ENCODE measurements at regions not wholly inside any gene's neighbourhood (a gene's known extent, or its start where the extent isn't known, plus 50 kb on each side); places are given as distances from the start of the nearest gene placed in this dataset.

DNA sequence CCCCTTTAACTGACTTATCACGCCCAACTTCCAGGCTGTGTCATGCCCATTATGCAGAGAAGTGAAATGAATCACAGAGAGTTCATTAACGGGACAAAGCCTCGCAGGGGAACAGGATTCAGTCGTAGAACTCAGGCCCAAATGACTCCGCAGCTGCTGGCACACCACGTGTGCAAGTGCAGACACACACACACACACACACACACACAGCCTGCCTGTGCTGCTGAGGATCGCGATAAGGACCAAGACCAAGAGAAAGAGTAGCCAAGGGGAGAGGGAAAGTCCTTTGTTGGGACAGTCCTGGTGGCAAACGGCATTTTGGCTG, 90.0 kb upstream of the TAF1B start:
- H3K4me3 ChIP-seq (ENCODE audit: low read depth, low read length), result no peak overlapping the region
- DNase-seq (ENCODE audit: low read depth), result peak; percentile 80

DNA sequence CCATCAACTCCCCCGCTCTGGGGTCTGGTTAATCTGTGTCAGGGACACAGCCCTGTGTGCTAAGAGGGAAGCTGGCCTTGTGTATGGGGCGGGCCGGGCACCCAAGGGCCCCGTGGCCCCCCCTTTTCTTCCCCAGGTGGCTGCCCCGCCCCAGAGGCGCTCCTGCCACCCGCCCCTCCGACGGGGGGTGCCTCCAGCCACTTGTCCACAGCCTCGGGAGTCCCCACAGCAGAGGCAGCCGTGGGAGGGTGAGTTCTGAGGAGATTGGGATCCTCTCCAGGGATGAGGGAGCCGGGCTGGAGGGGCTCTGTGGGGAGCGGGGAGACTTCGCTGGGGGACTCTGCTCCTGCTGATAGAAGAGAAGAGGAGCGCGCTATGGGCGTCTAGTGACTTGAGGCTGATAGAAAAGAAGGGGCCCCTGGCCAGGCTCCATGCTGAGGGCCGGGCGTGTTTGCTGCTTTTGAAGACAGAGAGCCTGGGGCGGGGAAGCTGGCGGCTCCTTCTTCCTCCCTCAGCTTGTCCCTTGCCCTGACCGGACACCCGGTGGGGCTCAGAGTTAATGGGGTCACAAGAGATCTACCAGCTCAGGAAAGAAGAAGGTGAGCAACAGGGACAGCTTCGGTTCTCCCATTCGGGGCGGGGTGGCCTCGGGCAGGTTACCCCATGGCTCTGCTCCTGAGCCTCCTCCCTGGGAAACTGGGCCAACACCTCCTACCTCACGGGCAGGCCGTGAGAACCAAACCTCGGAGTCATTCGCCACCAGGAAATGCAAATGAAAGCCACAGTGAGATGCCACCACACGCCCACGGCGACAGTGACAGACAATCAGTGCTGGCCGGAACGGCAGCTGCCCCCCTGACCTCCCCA, 89.4 kb upstream of the TAF1B start:
- no peak overlapping the region for H3K4me3 ChIP-seq (ENCODE audit: low read depth, low read length)
- DNase-seq (ENCODE audit: low read depth), result no peak

GRCh38 chr2:9754532-9754887, 88.8 kb upstream of the TAF1B start:
- H3K4me3 ChIP-seq (ENCODE audit: low read depth, low read length), result no peak overlapping the region

GRCh38 chr2:9755008-9755407, 88.3 kb upstream of the TAF1B start:
- H3K4me3 ChIP-seq (ENCODE audit: low read depth, low read length), result no peak overlapping the region
- DNase-seq (ENCODE audit: low read depth), result no peak

More at GRCh38 chr2:9754532-9754887, 88.8 kb upstream of the TAF1B start:
- no peak for DNase-seq (ENCODE audit: low read depth)

- no peak overlapping the region for H3K4me3 ChIP-seq (ENCODE audit: low read depth, low read length)
- DNase-seq (ENCODE audit: low read depth), result no peak
These were observed 87.6 kb upstream of the TAF1B start for GRCh38 chr2:9755638-9756037.

DNA sequence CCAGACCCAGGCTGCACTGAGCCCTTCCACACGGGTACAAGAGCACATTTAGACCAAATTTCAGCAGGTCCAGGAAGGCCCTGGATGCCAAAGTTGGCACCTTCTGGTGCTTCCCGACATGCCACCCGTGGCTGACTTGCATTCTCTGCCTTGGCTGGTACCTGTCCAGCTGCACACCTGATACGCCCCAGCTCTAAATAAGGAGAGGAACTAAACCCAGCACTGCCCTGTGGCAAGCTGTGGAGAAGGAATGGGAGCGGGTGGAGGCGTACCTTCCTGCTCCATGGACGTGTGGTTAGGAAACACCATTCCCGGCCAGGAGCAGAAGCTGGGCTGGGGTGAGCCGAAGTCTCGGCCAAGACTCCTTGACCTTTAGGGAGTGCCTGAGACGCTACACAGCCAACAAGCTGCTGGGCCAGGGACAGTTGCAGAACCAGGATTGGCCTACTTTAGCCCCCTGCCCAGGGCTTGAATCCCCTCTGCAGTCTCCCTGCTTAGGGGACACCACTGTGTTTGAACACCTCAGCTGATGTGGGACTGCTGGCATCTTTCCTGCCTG, 86.5 kb upstream of the TAF1B start:
- H3K4me3 ChIP-seq (ENCODE audit: low read depth, low read length), result no peak overlapping the region
- no peak for DNase-seq (ENCODE audit: low read depth)

DNA sequence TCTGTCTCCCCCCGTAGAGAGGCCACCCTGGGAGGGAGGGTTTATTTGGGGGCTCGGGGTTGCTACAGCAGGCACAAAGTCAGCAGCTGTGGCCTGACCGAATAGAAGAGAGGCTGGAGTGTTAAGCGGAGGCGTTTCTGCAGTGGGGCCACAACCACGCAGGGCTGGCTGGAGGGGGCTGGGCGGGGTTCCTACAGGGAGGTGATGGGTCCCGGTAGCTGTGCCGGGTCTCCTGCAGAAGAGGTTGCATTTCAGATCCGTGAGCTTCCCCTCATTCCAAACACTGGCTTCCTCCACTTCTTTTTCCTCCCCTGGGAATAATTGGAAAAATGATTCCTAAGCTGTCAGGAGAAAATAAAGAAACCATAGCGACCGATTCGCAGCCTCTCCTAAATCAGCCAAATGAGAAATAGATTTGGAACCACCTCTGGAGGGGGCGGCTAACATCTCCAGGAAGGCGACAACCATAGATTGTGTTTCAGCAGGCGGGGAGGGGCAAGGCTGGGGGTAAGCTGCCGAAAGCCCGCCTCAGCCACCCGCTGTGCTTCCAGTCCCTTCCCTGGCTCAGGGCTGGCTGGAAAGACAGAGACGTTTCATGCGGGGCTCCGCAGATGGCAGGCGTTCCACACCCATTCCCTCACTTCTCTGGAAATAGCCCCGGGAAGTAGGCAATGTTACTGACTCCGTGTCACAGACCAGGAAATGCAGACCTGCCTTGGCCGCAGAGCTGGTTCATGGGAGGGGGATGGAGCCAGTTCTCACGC, 85.6 kb upstream of the TAF1B start:
- H3K4me3 ChIP-seq (ENCODE audit: low read depth, low read length), result peak overlapping the region; percentile 29
- DNase-seq (ENCODE audit: low read depth), result no peak

DNA sequence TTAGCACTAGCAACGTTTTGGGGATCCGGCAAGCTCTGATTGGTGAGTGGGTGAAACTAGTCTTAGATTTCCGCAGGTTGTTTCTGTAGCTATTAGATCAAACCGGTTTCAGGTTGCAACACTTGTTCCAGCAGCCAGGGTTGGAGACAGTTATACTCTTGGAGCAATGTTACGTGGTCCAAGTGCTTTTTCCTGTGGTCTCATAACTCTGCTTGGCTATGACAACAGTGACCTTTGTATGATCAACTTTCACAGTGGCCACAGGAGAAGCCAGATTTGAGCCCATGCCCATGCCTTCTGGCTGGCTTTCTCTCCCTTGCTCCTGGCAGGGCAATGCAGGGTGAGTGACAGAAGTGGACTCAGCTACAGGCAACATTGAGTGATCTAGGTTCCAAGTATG, 84.5 kb upstream of the TAF1B start:
- no peak for DNase-seq (ENCODE audit: low read depth)
- H3K4me3 ChIP-seq (ENCODE audit: low read depth, low read length), result no peak overlapping the region

DNA sequence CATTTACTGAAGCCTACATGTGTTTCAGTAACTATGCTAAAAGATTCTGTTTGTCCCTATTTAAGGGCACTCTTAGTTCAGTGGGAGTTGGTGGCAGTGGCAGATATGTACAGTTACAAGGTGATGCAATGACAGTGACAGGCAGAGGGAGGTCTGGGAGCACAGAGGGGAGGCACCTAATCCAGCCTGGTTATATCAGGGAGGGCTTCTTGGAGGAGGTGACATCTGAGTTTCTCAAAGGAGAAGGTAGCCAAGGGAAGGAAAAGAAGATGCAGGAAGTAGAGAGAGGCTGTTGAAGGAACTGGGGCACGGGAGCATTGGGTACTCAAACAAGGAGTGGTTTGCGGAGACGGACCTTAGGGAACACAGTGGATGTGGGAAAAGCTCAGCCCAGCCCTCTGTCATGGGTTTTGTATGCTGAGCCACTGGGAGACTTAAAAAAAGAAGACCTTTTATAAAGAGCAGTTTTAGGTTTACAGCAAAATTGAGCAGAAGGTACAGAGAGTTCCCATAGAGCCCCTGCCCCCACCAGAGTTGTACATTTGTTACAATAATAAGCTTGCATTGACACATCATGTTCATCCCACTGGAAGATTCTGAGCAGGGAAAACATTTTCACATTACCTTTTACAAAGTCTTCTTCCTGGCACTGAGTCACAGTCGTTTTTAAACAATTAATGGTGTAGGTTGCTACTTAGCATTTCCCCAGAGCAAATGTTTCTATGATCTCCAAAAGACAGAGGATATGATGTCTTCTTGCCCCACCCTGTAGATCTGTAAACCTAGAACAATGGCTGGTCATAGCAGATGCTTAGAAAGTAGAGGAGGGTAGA, 83.0 kb upstream of the TAF1B start:
- DNase-seq (ENCODE audit: low read depth), result no peak
- no peak overlapping the region for H3K4me3 ChIP-seq (ENCODE audit: low read depth, low read length)

GRCh38 chr2:9760902-9761228, 82.4 kb upstream of the TAF1B start:
- no peak for DNase-seq (ENCODE audit: low read depth)

DNA sequence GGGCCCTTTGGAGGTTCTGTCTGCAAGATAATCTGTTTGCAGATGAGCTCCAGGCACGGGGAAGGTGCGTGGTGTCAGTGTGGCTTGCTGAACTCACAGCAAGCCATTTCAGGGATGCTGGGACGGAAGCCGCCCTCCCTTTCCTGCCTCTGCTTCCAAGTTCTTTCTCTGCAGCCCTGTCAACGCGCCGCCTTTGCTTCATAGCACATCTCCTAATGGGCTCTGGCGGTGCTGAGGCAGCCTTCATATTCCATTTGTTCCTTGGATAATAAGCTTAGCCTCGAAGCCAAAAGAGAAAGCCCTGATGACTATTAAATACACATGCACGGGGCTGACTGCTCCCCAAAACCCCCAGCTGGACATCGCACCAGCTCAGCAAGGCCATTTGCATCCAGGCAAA, 81.7 kb upstream of the TAF1B start:
- no peak overlapping the region for H3K4me3 ChIP-seq (ENCODE audit: low read depth, low read length)
- no peak for DNase-seq (ENCODE audit: low read depth)

More at GRCh38 chr2:9760902-9761228, 82.4 kb upstream of the TAF1B start:
- H3K4me3 ChIP-seq (ENCODE audit: low read depth, low read length), result no peak overlapping the region

DNA sequence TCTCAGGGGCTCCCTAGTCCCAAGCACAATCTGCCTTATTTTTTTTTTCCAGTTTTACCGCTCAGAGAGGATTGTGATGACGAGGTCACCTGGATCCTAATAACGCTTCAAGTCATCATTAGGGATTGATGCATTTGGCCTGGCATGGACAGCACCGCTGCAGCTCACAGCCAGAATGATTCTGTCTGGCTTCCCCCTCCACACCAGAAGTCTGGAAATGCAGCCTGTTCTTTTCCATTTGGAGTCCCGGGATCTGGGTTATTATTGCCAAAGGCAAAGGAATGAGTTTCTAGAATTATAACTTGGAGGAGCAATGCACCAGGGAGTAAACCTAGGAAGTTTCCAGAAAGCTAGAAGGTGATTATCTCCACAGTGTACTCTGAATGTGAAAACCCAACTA, 81.1 kb upstream of the TAF1B start:
- no peak for DNase-seq (ENCODE audit: low read depth)
- no peak overlapping the region for H3K4me3 ChIP-seq (ENCODE audit: low read depth, low read length)

DNA sequence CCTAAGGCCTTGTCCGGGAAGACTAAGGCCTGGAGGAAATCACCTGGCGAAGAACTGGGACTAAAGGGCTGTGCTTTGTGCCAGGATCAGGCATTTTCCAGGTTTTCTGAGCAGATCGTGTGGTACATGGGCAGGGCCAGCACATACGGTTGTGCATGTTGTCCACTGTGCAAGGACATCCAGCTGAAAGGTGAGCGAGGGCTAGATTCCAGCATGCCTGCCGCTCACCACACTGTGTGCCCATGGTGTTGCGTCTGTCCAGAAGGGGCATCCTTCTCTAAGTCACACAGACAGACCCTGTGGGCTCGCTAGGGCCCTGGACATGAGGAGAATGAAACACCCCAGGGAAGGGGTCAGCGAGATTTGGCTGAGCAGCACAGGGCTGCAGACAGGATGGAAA, 80.3 kb upstream of the TAF1B start:
- no peak for DNase-seq (ENCODE audit: low read depth)
- H3K4me3 ChIP-seq (ENCODE audit: low read depth, low read length), result no peak overlapping the region

DNA sequence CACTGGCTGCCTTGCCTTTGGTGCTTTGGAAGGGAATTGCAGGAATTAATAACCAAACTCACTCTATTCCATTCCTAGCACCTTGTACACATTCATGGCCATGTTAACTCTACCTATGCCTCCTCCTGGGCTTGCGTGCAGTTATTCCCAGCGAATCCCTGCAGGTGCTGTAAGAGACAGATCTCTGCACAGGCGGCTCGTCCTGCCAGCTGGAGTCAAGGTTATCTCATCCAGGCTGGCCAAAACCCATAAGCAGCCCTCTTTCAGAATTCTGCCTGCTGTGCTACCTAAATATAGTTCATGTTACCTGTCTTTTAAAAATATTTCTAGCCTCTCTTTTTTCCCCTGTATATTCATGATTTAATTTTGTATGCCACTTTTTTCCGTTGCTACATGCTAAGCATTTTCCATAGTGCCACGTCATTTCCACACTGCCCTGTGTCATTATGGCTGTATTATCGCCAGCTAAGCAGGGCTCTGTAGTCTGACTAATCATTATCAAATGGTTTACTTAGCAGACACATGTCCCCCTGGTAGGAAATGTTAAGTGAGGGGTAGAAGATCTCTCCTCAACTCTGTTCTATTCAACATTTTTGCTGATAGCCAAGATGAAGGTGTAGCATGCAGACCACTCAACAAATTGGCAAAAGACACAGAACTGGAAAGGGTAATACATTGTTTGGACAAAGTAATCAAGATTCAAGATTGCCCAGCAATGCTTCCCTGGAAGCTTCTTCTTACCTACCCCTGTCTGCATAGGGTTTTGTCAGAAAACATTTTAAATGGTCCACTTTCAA, 79.7 kb upstream of the TAF1B start:
- no peak overlapping the region for H3K4me3 ChIP-seq (ENCODE audit: low read depth, low read length)
- DNase-seq (ENCODE audit: low read depth), result no peak

- no peak overlapping the region for H3K4me3 ChIP-seq (ENCODE audit: low read depth, low read length)
- DNase-seq (ENCODE audit: low read depth), result no peak
These were observed 79.0 kb upstream of the TAF1B start for GRCh38 chr2:9764153-9764778.

- DNase-seq (ENCODE audit: low read depth), result no peak
- H3K4me3 ChIP-seq (ENCODE audit: low read depth, low read length), result no peak overlapping the region
These were observed 77.4 kb upstream of the TAF1B start for GRCh38 chr2:9765611-9766531.

GRCh38 chr2:9767656-9768281, 75.5 kb upstream of the TAF1B start:
- no peak for DNase-seq (ENCODE audit: low read depth)
- no peak overlapping the region for H3K4me3 ChIP-seq (ENCODE audit: low read depth, low read length)
